Smooth muscle cell (in vitro differentiated cells): ENCODE measurements at regions not wholly inside any gene's neighbourhood (a gene's known extent, or its start where the extent isn't known, plus 50 kb on each side); places are given as distances from the start of the nearest gene placed in this dataset.

Experiments used
- DNase-seq: peaks from one replicate; lab custom pipeline; 2025; ENCODE audit not compliant: unreplicated experiment; lab: John Stamatoyannopoulos, UW
- H2AFZ ChIP-seq: fragments of 200-600 bp; sonication (generic); 2 replicates; pipeline ENCODE4 v1.6.0; 2016; ENCODE audit warnings: antibody characterized with exemption, low read depth, mild to moderate bottlenecking
- H3F3A ChIP-seq: fragments of 200-600 bp; sonication (generic); 2 replicates; pipeline ENCODE4 v1.6.0; 2017; ENCODE audit warnings: antibody characterized with exemption, low read depth
- H3K27ac ChIP-seq: fragments of 200-600 bp; sonication (generic); 2 replicates; pipeline ENCODE4 v1.5.1; 2016; ENCODE audit warnings: low read depth, mild to moderate bottlenecking
- H3K27me3 ChIP-seq: fragments of 200-600 bp; sonication (generic); 2 replicates; pipeline ENCODE4 v1.6.1; 2016; ENCODE audit warnings: low read depth, mild to moderate bottlenecking
- H3K36me3 ChIP-seq: fragments of 200-600 bp; sonication (generic); 2 replicates; pipeline ENCODE4 v1.5.1; 2016; ENCODE audit warnings: low read depth
- H3K4me1 ChIP-seq: fragments of 200-600 bp; sonication (generic); 2 replicates; pipeline ENCODE4 v1.5.1; 2016; ENCODE audit warnings: low read depth
- H3K4me2 ChIP-seq: fragments of 200-600 bp; sonication (generic); 2 replicates; pipeline ENCODE4 v1.6.0; 2016; ENCODE audit warnings: mild to moderate bottlenecking
- H3K4me3 ChIP-seq: fragments of 200-600 bp; sonication (generic); 2 replicates; pipeline ENCODE4 v1.5.1; 2016; ENCODE audit warnings: mild to moderate bottlenecking
- H3K79me2 ChIP-seq: fragments of 200-600 bp; sonication (generic); 2 replicates; pipeline ENCODE4 v1.6.0; 2016; ENCODE audit warnings: low read depth, mild to moderate bottlenecking
- H3K9ac ChIP-seq: fragments of 200-600 bp; sonication (generic); 2 replicates; pipeline ENCODE4 v1.6.0; 2016; ENCODE audit warnings: low read depth
- H3K9me3 ChIP-seq: fragments of 200-600 bp; sonication (generic); replicated peaks from 2 replicates; pipeline ENCODE4 v1.5.1; 2016; ENCODE audit warnings: low read depth
- H4K20me1 ChIP-seq: fragments of 200-600 bp; sonication (generic); 2 replicates; pipeline ENCODE4 v1.6.0; 2016; ENCODE audit warnings: low read depth
- CTCF ChIP-seq: fragments of 200-600 bp; sonication (generic); IDR thresholded peaks from 2 replicates; pipeline ENCODE4 v1.5.1; 2017; ENCODE audit warnings: borderline replicate concordance, mild to moderate bottlenecking, antibody characterized with exemption; ENCODE audit not compliant: insufficient read depth, poor library complexity, severe bottlenecking
- WGBS: methylation state at CpG from one replicate; pipeline ENCODE4 v1.1.7; 2016; ENCODE audit warnings: low lambda C conversion rate; 5-methylcytosine and 5-hydroxymethylcytosine counted together

GRCh38 chr4:144202081-144202480, 61.6 kb upstream of the GYPA start:
- Histone ChIP-seq H3K9me3 (no peaks in the 10 kb centered on the region), H3K4me3 (no peak overlapping the region), H3K27ac (no peak overlapping the region), H3K27me3 (no peaks in the 10 kb centered on the region), H3K4me2 (no peak overlapping the region), H3K36me3 (no peaks in the 10 kb centered on the region), H3K4me1 (no peaks in the 10 kb centered on the region), H4K20me1 (no peaks in the 10 kb centered on the region), H3K79me2 (no peaks in the 10 kb centered on the region), H2AFZ (no peak overlapping the region), H3K9ac (no peak overlapping the region), H3F3A (no peaks in the 10 kb centered on the region)
- no peak for TF ChIP-seq CTCF
- WGBS, result 57% methylated on average over 1 of the region's 1 CpG
- DNase-seq, result no peak

GRCh38 chr4:144203155-144203554, 62.6 kb upstream of the GYPA start:
- Histone ChIP-seq H3K4me2 (no peak overlapping the region), H2AFZ (no peak overlapping the region), H3K36me3 (no peaks in the 10 kb centered on the region), H3K4me1 (no peaks in the 10 kb centered on the region), H3F3A (no peaks in the 10 kb centered on the region), H4K20me1 (no peaks in the 10 kb centered on the region), H3K4me3 (no peak overlapping the region), H3K79me2 (no peaks in the 10 kb centered on the region), H3K9me3 (no peaks in the 10 kb centered on the region), H3K9ac (no peak overlapping the region), H3K27me3 (no peaks in the 10 kb centered on the region), H3K27ac (no peak overlapping the region)
- WGBS, result 91% methylated on average over 2 of the region's 2 CpGs
- DNase-seq, result no peak
- no peak for TF ChIP-seq CTCF

- Histone ChIP-seq H2AFZ (no peak overlapping the region), H3K9ac (no peak overlapping the region), H3K4me3 (no peak overlapping the region), H3K4me2 (no peak overlapping the region), H3F3A (no peaks in the 10 kb centered on the region), H3K9me3 (no peaks in the 10 kb centered on the region), H3K27ac (no peak overlapping the region), H3K36me3 (no peaks in the 10 kb centered on the region), H4K20me1 (no peaks in the 10 kb centered on the region), H3K4me1 (no peaks in the 10 kb centered on the region), H3K79me2 (no peaks in the 10 kb centered on the region), H3K27me3 (no peaks in the 10 kb centered on the region)
- no peak for TF ChIP-seq CTCF
- no peak for DNase-seq
Observed at GRCh38 chr4:144204431-144204830, 63.9 kb upstream of the GYPA start.

- Histone ChIP-seq H3K9ac (no peak overlapping the region), H3K4me2 (no peak overlapping the region), H3F3A (no peaks in the 10 kb centered on the region), H3K4me1 (no peaks in the 10 kb centered on the region), H3K27me3 (no peaks in the 10 kb centered on the region), H2AFZ (no peak overlapping the region), H3K79me2 (no peaks in the 10 kb centered on the region), H3K9me3 (no peaks in the 10 kb centered on the region), H3K27ac (no peak overlapping the region), H3K36me3 (no peaks in the 10 kb centered on the region), H3K4me3 (no peak overlapping the region), H4K20me1 (no peaks in the 10 kb centered on the region)
- no peak for DNase-seq
- WGBS, result 88% methylated on average over 1 of the region's 1 CpG
- TF ChIP-seq CTCF, result no peak
Observed at GRCh38 chr4:144206711-144207110, 66.2 kb upstream of the GYPA start.
